BE2C (cell line): ENCODE measurements at regions not wholly inside any gene's neighbourhood (a gene's known extent, or its start where the extent isn't known, plus 50 kb on each side); places are given as distances from the start of the nearest gene placed in this dataset.
"Not testable (repeated sequence)": the region's sequence is repeated elsewhere in the genome, so short reads cannot be mapped to it uniquely, and the experiment has no call there.

Experiments
- DNase-seq: peaks from one replicate; pipeline ENCODE4 v3.0.0-alpha.2; 2020
- H3K27me3 ChIP-seq: fragments of 250-450 bp; sonication (Bioruptor Pico); 2 replicates; pipeline ENCODE4 v1.5.1; 2020; ENCODE audit warnings: mild to moderate bottlenecking
- H3K36me3 ChIP-seq: fragments of 250-450 bp; sonication (Bioruptor Pico); 2 replicates; pipeline ENCODE4 v1.5.1; 2020; ENCODE audit warnings: mild to moderate bottlenecking
- H3K4me1 ChIP-seq: fragments of 250-450 bp; sonication (Bioruptor Pico); 2 replicates; pipeline ENCODE4 v1.5.1; 2020
- H3K4me3 ChIP-seq: 2 replicates; pipeline ENCODE4 v1.5.1; 2011; ENCODE audit warnings: low read depth, low read length
- H3K9me3 ChIP-seq: fragments of 250-450 bp; sonication (Bioruptor Pico); 2 replicates; pipeline ENCODE4 v1.5.1; 2020
- TF ChIP-seq, protein P1 (sequence below): IDR thresholded peaks from 2 replicates; pipeline ENCODE4 v1.5.1; 2012; ENCODE audit warnings: mild to moderate bottlenecking, low read depth, low read length

DNA sequence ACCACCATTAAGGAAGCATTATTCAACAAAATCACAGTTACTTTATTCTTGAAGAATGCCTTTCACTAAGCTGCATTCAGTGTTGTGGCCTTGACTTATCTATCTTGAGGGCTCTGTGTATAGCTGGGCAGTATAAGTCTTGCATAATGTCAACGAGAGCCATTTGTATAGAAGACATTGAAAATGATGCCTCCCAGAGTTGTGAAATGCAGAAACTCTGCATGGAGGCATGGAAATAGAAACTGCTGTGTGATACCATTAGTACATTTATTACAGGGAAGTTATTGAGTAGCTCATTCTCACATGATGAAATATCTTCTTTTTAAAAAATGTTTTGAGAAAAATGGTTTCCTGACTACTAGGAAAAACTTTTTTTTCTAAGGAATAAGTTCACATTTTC, 111.4 kb upstream of the SNX7 start:
- Histone ChIP-seq H3K9me3 (no peaks in the 10 kb centered on the region), H3K4me3 (no peak overlapping the region), H3K27me3 (no peaks in the 10 kb centered on the region), H3K4me1 (no peaks in the 10 kb centered on the region), H3K36me3 (no peaks in the 10 kb centered on the region)
- no peak for DNase-seq
- TF ChIP-seq, protein P1, sequence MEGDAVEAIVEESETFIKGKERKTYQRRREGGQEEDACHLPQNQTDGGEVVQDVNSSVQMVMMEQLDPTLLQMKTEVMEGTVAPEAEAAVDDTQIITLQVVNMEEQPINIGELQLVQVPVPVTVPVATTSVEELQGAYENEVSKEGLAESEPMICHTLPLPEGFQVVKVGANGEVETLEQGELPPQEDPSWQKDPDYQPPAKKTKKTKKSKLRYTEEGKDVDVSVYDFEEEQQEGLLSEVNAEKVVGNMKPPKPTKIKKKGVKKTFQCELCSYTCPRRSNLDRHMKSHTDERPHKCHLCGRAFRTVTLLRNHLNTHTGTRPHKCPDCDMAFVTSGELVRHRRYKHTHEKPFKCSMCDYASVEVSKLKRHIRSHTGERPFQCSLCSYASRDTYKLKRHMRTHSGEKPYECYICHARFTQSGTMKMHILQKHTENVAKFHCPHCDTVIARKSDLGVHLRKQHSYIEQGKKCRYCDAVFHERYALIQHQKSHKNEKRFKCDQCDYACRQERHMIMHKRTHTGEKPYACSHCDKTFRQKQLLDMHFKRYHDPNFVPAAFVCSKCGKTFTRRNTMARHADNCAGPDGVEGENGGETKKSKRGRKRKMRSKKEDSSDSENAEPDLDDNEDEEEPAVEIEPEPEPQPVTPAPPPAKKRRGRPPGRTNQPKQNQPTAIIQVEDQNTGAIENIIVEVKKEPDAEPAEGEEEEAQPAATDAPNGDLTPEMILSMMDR = no peak

DNA sequence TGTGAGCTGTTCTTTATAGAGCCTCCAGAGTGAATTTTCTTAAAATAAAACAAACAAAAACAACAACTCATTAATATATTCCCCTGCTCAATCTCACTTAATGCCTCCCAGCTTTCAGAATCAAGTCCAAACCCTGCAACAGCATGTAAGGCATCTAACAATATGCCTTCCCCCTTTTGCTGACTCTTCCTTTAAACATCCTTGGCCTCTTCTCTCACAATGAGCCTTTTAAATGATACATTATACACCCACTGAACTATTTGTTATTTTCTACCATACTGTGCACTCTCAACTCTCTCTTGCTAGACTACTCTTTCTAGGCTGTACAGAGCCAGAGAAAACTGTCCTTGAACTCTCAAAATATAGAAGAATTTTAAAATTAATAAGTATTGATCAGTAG, 115.2 kb upstream of the SNX7 start:
- H3K36me3 ChIP-seq = no peaks in the 10 kb centered on the region
- H3K4me1 ChIP-seq = no peaks in the 10 kb centered on the region
- TF ChIP-seq, protein P1 = no peak
- H3K27me3 ChIP-seq = no peaks in the 10 kb centered on the region
- DNase-seq = no peak
- no peak overlapping the region for H3K4me3 ChIP-seq
- H3K9me3 ChIP-seq = no peaks in the 10 kb centered on the region

DNA sequence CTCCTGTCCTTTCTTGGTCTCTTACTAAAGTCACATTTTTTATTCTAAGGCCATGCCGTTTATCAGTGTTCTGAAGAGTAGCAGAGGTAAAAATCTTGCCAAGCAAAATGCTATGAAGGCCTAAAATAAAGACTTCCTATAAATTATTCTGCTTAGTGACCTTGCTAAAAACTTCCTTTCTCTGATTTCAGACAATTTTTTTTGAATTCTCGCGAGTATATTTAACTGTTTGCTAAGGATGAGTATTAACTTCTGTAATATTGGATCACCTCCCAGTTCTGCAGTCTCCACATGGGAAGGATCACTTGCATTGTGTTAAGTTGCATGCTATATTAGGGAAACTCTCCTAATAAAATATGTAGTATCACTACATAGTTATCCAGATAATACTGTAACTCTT, 123.4 kb upstream of the SNX7 start:
- DNase-seq = no peak

DNA sequence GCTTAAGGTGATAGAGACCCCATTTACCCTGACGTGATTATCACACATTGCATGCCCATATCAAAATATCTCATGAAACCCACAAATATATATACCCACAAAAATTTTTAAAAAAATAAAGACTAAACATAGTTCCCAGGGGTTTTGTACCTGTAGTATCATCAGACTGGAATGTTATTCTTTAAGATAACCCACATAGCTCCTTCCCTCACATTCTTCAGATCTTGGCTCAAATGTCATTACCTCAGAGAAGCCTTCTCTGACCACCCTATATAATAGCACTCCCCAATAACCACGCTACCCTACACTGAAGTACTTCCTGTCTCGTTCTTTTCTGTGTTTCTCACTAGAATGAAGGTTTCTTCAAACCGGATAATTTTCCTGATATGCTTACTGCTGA, 138.3 kb upstream of the SNX7 start:
- DNase-seq = no peak
- Histone ChIP-seq H3K4me1 (no peaks in the 10 kb centered on the region), H3K36me3 (no peaks in the 10 kb centered on the region), H3K9me3 (no peaks in the 10 kb centered on the region), H3K27me3 (no peaks in the 10 kb centered on the region), H3K4me3 (no peak overlapping the region)
- TF ChIP-seq, protein P1 = no peak

More for the DNA sequence above, 123.4 kb upstream of the SNX7 start:
- H3K36me3 ChIP-seq = no peaks in the 10 kb centered on the region
- no peaks in the 10 kb centered on the region for H3K27me3 ChIP-seq
- H3K4me3 ChIP-seq = no peak overlapping the region
- no peaks in the 10 kb centered on the region for H3K4me1 ChIP-seq
- TF ChIP-seq, protein P1 = no peak
- no peaks in the 10 kb centered on the region for H3K9me3 ChIP-seq

DNA sequence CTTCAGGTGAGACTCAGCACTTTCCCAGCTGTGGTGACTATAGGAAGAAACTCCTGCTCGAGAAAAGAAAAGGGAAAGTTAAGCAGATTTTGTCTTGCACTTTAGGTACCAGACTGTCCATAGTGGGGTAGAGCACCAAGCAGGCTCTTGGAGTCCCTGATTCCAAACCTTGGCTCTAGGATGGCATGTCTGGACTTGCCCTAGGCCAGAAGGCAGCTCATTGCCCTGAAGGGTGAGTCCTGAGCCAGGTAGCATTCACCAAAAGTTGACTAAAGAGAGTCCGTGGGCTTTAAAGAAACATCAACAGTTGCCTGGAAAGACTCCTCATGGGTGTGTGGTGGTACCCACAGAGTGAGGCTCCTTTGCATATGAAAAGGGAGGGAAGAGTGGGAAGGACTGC, 145.2 kb upstream of the SNX7 start:
- Histone ChIP-seq H3K4me1 (no peaks in the 10 kb centered on the region), H3K4me3 (no peak overlapping the region), H3K9me3 (no peaks in the 10 kb centered on the region), H3K27me3 (no peaks in the 10 kb centered on the region), H3K36me3 (no peaks in the 10 kb centered on the region)
- TF ChIP-seq, protein P1 = no peak
- no peak for DNase-seq

DNA sequence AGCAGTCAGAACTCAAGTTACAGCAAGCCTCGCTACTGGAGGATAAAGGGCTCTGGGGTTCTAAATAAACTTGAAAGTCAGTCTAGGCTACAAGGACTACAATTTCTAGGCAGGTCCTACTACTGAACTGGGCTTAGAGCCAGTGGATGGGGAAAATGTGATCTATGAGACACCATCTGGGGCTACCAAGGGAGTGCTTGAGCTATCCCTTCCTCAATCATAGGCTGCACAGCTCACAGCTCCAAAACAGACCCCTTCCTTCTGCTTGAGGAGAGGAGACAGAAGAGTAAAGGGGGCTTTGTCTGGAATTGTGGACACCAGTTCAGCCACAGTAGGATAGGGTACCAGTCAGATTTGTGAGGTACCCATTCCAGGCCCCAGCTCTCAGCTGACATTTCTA, 145.8 kb upstream of the SNX7 start:
- Histone ChIP-seq H3K9me3 (no peaks in the 10 kb centered on the region), H3K4me1 (no peaks in the 10 kb centered on the region), H3K36me3 (no peaks in the 10 kb centered on the region), H3K27me3 (no peaks in the 10 kb centered on the region), H3K4me3 (no peak overlapping the region)
- no peak for DNase-seq
- TF ChIP-seq, protein P1 = no peak

DNA sequence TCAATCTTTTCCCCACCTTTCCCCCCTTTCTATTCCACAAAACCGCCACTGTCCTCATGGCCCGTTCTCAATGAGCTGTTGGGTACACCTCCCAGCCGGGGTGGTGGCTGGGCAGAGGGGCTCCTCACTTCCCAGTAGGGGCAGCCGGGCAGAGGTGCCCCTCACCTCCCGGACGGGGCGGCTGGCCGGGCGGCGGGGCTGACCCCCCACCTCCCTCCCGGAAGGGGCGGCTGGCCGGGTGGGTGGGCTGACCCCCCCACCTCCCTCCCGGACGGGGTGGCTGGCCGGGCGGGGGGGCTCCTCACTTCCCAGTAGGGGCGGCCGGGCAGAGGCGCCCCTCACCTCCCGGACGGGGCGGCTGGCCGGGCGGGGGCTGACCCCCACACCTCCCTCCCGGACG, 149.3 kb upstream of the SNX7 start:
- DNase-seq, H3K4me3 ChIP-seq, H3K36me3 ChIP-seq, H3K9me3 ChIP-seq, H3K4me1 ChIP-seq, H3K27me3 ChIP-seq: not testable (repeated sequence)
